CD4-positive, alpha-beta T cell treated with Interleukin-21 for 1 hour (primary cell): ENCODE measurements at regions not wholly inside any gene's neighbourhood (a gene's known extent, or its start where the extent isn't known, plus 50 kb on each side); places are given as distances from the start of the nearest gene placed in this dataset.
A peak's percentile ranks its signal among the peaks of the same experiment; 100 is the strongest.

Experiments used
- DNase-seq: peaks from one replicate; pipeline ENCODE4 v3.0.0-alpha.2; 2020

GRCh38 chr3:30069056-30069455, 537.3 kb upstream of the TGFBR2 start:
- DNase-seq = no peak

- DNase-seq = no peak
Measured at GRCh38 chr3:30073040-30073439, 533.4 kb upstream of the TGFBR2 start.

- DNase-seq = no peak
Measured at GRCh38 chr3:30073622-30074021, 532.8 kb upstream of the TGFBR2 start.

GRCh38 chr3:30075514-30075913, 530.9 kb upstream of the TGFBR2 start:
- no peak for DNase-seq

GRCh38 chr3:30076899-30077298, 529.5 kb upstream of the TGFBR2 start:
- DNase-seq = no peak

- no peak for DNase-seq
Measured at GRCh38 chr3:30077746-30078145, 528.7 kb upstream of the TGFBR2 start.

GRCh38 chr3:30078736-30079135, 527.7 kb upstream of the TGFBR2 start:
- no peak for DNase-seq

GRCh38 chr3:30081904-30082303, 524.5 kb upstream of the TGFBR2 start:
- no peak for DNase-seq

- no peak for DNase-seq
Measured at GRCh38 chr3:30082652-30083051, 523.7 kb upstream of the TGFBR2 start.

GRCh38 chr3:30083315-30083714, 523.1 kb upstream of the TGFBR2 start:
- DNase-seq = no peak

- DNase-seq = no peak
Measured at GRCh38 chr3:30084316-30084715, 522.1 kb upstream of the TGFBR2 start.

GRCh38 chr3:30084971-30085403, 521.4 kb upstream of the TGFBR2 start:
- DNase-seq = no peak

GRCh38 chr3:30085486-30085885, 520.9 kb upstream of the TGFBR2 start:
- DNase-seq = no peak

GRCh38 chr3:30091686-30092085, 514.7 kb upstream of the TGFBR2 start:
- DNase-seq = no peak

- DNase-seq = no peak
Measured at GRCh38 chr3:30097022-30097650, 509.3 kb upstream of the TGFBR2 start.

- no peak for DNase-seq
Measured at GRCh38 chr3:30098243-30098642, 508.2 kb upstream of the TGFBR2 start.

GRCh38 chr3:30098653-30099455, 507.5 kb upstream of the TGFBR2 start:
- DNase-seq = no peak

- no peak for DNase-seq
Measured at GRCh38 chr3:30102356-30102755, 504.0 kb upstream of the TGFBR2 start.

- no peak for DNase-seq
Measured at GRCh38 chr3:30103186-30103585, 503.2 kb upstream of the TGFBR2 start.

- no peak for DNase-seq
Measured at GRCh38 chr3:30107531-30107930, 498.9 kb upstream of the TGFBR2 start.

- DNase-seq = no peak
Measured at GRCh38 chr3:30112411-30112810, 494.0 kb upstream of the TGFBR2 start.

- DNase-seq = peak; percentile 50
Measured at GRCh38 chr3:30112902-30113484, 493.4 kb upstream of the TGFBR2 start.

- no peak for DNase-seq
Measured at GRCh38 chr3:30113906-30114305, 492.5 kb upstream of the TGFBR2 start.

- DNase-seq = no peak
Measured at GRCh38 chr3:30114918-30115317, 491.5 kb upstream of the TGFBR2 start.
